HL-60 (cell line): ENCODE measurements at regions not wholly inside any gene's neighbourhood (a gene's known extent, or its start where the extent isn't known, plus 50 kb on each side); places are given as distances from the start of the nearest gene placed in this dataset.

Experiments used
- DNase-seq, 2 experiments: peaks; one replicate each; pipeline ENCODE4 v3.0.0-alpha.2; 2010 to 2020; ENCODE audit warnings: low read depth in 1 of 2, low spot score in 1 of 2
- H3K27ac ChIP-seq: fragments of 250-450 bp; sonication (Bioruptor Pico); replicated peaks from 2 replicates; pipeline ENCODE4 v1.5.1; 2020; ENCODE audit warnings: mild to moderate bottlenecking, moderate library complexity
- H3K27me3 ChIP-seq: fragments of 250-450 bp; sonication (Bioruptor Pico); 2 replicates; pipeline ENCODE4 v1.5.1; 2021; ENCODE audit warnings: mild to moderate bottlenecking, moderate library complexity; ENCODE audit not compliant: insufficient read depth, poor library complexity, severe bottlenecking
- H3K4me3 ChIP-seq: replicated peaks from 2 replicates; pipeline ENCODE4 v1.5.1; 2011; ENCODE audit warnings: mild to moderate bottlenecking, control low read depth, low read length; ENCODE audit not compliant: insufficient read depth
- CTCF ChIP-seq: IDR thresholded peaks from one replicate; pipeline ENCODE4 v1.5.1; 2011; ENCODE audit warnings: low read length, control low read depth, inconsistent platforms; ENCODE audit not compliant: insufficient read depth
- GABPA ChIP-seq: IDR thresholded peaks from 2 replicates; pipeline ENCODE4 v1.6.1; 2012; ENCODE audit warnings: low read depth
- POLR2AphosphoS5 ChIP-seq: IDR thresholded peaks from 2 replicates; pipeline ENCODE4 v1.6.1; 2012; ENCODE audit warnings: low read depth
- REST ChIP-seq: IDR thresholded peaks from 2 replicates; pipeline ENCODE4 v1.6.1; 2012; ENCODE audit warnings: low read depth; ENCODE audit not compliant: insufficient replicate concordance
- SPI1 ChIP-seq: IDR thresholded peaks from 2 replicates; pipeline ENCODE4 v1.6.1; 2012; ENCODE audit warnings: low read depth, mild to moderate bottlenecking, borderline replicate concordance

- H3K27me3 ChIP-seq, result no peaks in the 10 kb centered on the region
- TF ChIP-seq CTCF, result no peak
- TF ChIP-seq SPI1, result no peak
- no peak for TF ChIP-seq REST
- no peak for TF ChIP-seq POLR2AphosphoS5
- no peak for TF ChIP-seq GABPA
These were observed 610.1 kb downstream of the TECRL start for GRCh38 chr4:63799166-63799565.

GRCh38 chr4:63795301-63795700, 613.9 kb downstream of the TECRL start:
- Histone ChIP-seq H3K27me3 (no peaks in the 10 kb centered on the region), H3K4me3 (no peak overlapping the region), H3K27ac (no peak overlapping the region)
- TF ChIP-seq CTCF (no peak), POLR2AphosphoS5 (no peak), SPI1 (no peak), GABPA (no peak), REST (no peak)
- DNase-seq, result no peak

More at GRCh38 chr4:63799166-63799565, 610.1 kb downstream of the TECRL start:
- DNase-seq, result no peak
- Histone ChIP-seq H3K4me3 (no peak overlapping the region), H3K27ac (no peak overlapping the region)

- TF ChIP-seq REST, result no peak
- TF ChIP-seq POLR2AphosphoS5, result no peak
- no peak for TF ChIP-seq CTCF
- TF ChIP-seq GABPA, result no peak
- TF ChIP-seq SPI1, result no peak
- Histone ChIP-seq H3K27me3 (no peaks in the 10 kb centered on the region), H3K4me3 (no peak overlapping the region), H3K27ac (no peak overlapping the region)
- no peak for DNase-seq
These were observed 618.9 kb downstream of the TECRL start for GRCh38 chr4:63790377-63790776.
